ENCODE measurements at regions not wholly inside any gene's neighbourhood (a gene's known extent, or its start where the extent isn't known, plus 50 kb on each side); places are given as distances from the start of the nearest gene placed in this dataset.
"Not testable (repeated sequence)": the region's sequence is repeated elsewhere in the genome, so short reads cannot be mapped to it uniquely, and the experiment has no call there.

- DNase-seq, result no peak
Observed at GRCh38 chr6:166803471-166803870, 152.9 kb downstream of the RNASET2 start.

DNA sequence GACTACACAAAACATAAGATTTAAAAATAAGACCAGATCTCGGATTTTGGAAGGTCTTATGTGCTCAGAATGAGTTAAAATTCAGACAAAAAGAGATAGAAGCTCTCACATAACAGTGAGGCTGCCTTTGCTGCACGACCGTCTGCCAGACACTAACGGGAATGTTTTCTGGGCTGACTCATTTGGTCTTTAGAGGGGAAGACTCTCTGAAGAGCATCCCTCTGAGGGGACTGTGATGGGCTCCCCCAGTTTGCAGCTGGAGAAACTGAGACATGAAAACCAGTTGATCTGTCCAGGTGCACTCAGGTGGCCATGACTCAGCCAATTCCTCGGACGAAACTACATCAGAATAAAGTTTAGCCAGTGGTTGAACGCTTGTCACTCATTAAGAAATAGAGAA, 153.9 kb downstream of the RNASET2 start:
- DNase-seq, result no peak

- DNase-seq, result no peak
Observed at GRCh38 chr6:166800137-166800536, 156.2 kb downstream of the RNASET2 start.

- DNase-seq, result no peak
Observed at GRCh38 chr6:166798652-166799051, 157.7 kb downstream of the RNASET2 start.

- no peak for DNase-seq
Observed at GRCh38 chr6:166796610-166797009, 159.7 kb downstream of the RNASET2 start.

- DNase-seq, result no peak
Observed at GRCh38 chr6:166795879-166796278, 160.5 kb downstream of the RNASET2 start.

DNA sequence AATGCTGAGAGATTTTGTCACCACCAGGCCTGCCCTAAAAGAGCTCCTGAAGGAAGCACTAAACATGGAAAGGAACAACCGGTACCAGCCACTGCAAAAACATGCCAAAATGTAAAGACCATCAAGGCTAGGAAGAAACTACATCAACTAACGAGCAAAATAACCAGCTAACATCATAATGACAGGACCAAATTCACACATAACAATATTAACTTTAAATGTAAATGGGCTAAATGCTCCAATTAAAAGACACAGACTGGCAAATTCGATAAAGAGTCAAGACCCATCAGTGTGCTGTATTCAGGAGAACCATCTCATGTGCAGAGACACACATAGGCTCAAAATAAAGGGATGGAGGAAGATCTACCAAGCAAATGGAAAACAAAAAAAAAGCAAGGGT, 163.8 kb upstream of the RPS6KA2 start:
- DNase-seq, result not testable (repeated sequence)

GRCh38 chr6:166788846-166789529, 161.9 kb upstream of the RPS6KA2 start:
- DNase-seq, result not testable (repeated sequence)

GRCh38 chr6:166786704-166787293, 159.7 kb upstream of the RPS6KA2 start:
- peak; percentile 57 for DNase-seq

DNA sequence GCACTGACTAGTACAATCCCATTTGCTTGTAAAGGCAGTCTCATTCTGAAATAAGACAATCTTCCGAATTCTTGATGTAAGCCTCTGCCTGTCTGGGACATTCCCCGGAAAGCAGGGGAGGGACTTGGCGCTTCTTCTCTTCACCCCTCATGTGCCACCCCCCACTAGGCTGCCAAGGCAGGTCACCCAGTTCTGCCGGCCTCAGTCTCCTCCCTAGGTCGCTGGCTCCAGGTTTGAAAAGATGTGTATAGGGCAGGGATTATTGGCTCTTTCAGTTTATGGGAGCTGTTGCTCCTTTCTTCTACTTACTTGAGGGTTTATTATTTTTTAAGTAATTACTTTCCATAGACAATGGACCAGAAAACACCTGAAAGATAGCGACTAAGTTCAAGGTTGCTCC, 158.1 kb upstream of the RPS6KA2 start:
- DNase-seq, result no peak

GRCh38 chr6:166784691-166785090, 157.6 kb upstream of the RPS6KA2 start:
- DNase-seq, result no peak

GRCh38 chr6:166782520-166782919, 155.5 kb upstream of the RPS6KA2 start:
- no peak for DNase-seq

- DNase-seq, result no peak
Observed at GRCh38 chr6:166781331-166781730, 154.3 kb upstream of the RPS6KA2 start.

- DNase-seq, result no peak
Observed at GRCh38 chr6:166779963-166780683, 153.1 kb upstream of the RPS6KA2 start.

DNA sequence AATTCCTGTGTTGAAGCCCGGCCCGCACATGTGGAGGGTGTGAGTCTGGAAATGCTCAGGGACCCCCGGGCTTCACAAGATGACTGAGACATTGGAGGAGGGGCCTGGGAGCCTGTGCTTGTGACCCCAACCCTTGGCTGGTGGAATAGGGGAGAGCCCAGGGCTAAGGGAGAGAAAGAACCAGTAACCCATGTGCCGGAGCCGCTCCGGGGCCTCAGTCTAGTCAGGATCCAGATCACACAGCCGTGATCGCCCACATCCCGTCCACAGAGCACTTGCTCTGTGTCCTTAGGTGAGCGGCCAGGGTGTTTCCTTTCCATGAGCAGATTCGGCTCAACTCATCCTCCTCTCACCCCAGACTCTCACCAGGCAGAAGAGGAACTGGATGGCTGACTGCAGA, 152.3 kb upstream of the RPS6KA2 start:
- DNase-seq, result no peak

GRCh38 chr6:166778776-166779175, 151.7 kb upstream of the RPS6KA2 start:
- DNase-seq, result no peak

- no peak for DNase-seq
Observed at GRCh38 chr6:166778046-166778445, 151.0 kb upstream of the RPS6KA2 start.

- no peak for DNase-seq
Observed at GRCh38 chr6:166777096-166777630, 150.1 kb upstream of the RPS6KA2 start.

- no peak for DNase-seq
Observed at GRCh38 chr6:166776571-166776970, 149.5 kb upstream of the RPS6KA2 start.

DNA sequence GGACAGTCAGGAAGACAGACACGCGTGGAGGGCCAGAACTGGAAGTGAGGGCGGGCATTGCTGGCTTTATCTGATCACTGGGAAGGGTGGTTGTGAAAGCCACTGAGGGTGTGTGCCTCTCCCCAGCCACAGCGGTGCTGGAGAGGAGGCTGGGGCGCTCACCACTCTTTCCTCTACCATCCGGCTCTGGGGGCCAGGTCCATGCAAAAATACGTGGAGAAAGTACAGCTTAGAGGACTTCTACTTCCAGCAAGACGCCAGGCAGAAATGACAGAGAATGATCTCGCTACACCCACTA, 148.8 kb upstream of the RPS6KA2 start:
- DNase-seq, result no peak

- peak; percentile 29 for DNase-seq
Observed at GRCh38 chr6:166775180-166775922, 148.3 kb upstream of the RPS6KA2 start.

DNA sequence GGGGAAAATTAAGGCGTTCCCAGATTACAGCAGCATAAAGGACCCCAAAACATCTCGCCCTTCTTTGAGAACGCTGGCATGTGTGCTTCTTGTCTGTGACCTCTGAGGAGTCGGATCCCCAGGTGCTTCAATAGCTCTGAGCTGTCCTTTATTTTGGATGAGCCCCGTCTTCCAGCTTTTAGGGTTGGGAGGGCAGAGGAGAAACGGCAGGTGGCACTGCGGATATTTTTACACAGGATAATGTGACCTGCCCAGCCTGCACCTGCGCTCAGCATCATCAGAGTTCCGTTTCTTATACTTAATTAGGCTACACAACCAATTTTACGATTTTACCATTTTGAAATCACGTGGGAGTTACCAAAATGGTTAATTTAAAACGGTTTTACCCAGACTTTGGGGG, 147.7 kb upstream of the RPS6KA2 start:
- DNase-seq, result no peak

DNA sequence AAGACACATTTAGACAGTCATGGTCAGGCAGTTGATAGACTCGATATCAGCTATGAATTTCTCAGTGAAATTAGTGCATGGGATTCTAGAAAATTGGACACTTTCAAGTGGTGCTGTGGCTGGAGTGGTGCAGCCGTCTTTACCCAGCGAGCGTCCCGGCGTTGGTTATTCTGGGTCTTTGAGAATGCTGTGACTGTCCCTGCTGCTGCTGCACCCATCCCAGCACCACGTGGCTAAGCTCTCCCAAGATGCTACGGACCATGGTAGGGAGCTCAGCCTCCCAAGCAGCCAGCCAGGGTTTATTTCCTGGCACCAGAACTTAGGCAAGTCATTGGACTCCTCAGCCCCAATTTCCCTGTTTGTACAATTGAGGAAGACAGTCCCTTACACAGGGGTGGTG, 147.2 kb upstream of the RPS6KA2 start:
- DNase-seq, result no peak

DNA sequence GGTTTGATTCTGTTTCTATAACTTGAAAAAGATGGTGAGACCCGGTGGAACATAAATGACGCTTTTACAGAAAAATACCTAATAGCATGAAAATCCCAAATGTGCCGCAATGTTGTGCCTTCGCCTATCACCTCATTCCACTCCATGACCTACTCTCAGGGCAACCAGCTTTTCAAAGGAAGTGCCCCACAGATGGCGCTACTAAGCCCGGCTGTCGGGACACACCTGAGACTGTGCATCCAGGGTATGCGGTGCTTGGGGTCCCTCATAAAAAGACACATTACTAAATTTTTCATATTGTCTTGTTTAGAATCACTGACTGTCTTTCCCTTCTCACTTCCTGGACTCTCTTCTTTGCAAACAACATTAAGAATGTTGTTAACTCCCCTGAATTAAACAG, 145.5 kb upstream of the RPS6KA2 start:
- no peak for DNase-seq
